Left lung (tissue), 4 donors: ENCODE measurements at regions not wholly inside any gene's neighbourhood (a gene's known extent, or its start where the extent isn't known, plus 50 kb on each side); places are given as distances from the start of the nearest gene placed in this dataset.

Source experiments
- ATAC-seq: fragments of 200-7000 bp; cut with Tn5 transposase; one replicate; pipeline ENCODE4 v1.9.1; 2020; ENCODE audit warnings: moderate library complexity
- DNase-seq, 4 donors: peaks; one replicate each; pipeline ENCODE4 v3.0.0-alpha.2; 2013 to 2020
- H3K27ac ChIP-seq, 2 donors: fragments of 200-600 bp; sonication (generic) in 1 of 2; one replicate each; pipeline versions ENCODE4 v1.5.0 to v1.8.0; 2020 to 2021
- H3K27me3 ChIP-seq, 2 donors: fragments of 200-600 bp; sonication (generic) in 1 of 2; one replicate each; pipeline versions ENCODE4 v1.5.0 to v1.8.0; 2020 to 2021
- H3K36me3 ChIP-seq, 2 donors: fragments of 200-600 bp; sonication (generic) in 1 of 2; one replicate each; pipeline versions ENCODE4 v1.5.0 to v1.8.0; 2020 to 2021
- H3K4me1 ChIP-seq, 2 donors: fragments of 200-600 bp; one replicate each; pipeline ENCODE4 v1.8.0; 2021
- H3K4me3 ChIP-seq, 2 donors: fragments of 200-600 bp; sonication (generic) in 1 of 2; one replicate each; pipeline versions ENCODE4 v1.5.0 to v1.8.0; 2020 to 2021; ENCODE audit warnings: mild to moderate bottlenecking in 1 of 2
- H3K9me3 ChIP-seq, 2 donors: fragments of 200-600 bp; sonication (generic) in 1 of 2; one replicate each; pipeline versions ENCODE4 v1.5.0 to v1.8.0; 2020 to 2021
- intact Hi-C, 2 donors: fragments of 100-400 bp; cut with DNase I; formaldehyde crosslinking; loops; one replicate each; pipeline versions ENCODE4 v1.11.2 to v1.14.2; 2022
- TF ChIP-seq, protein P1 (sequence below), 2 donors: fragments of 200-600 bp; sonication (generic) in 1 of 2; IDR thresholded peaks; one replicate each; pipeline versions ENCODE4 v1.5.0 to v1.8.0; 2021; ENCODE audit warnings: antibody characterized with exemption in 2 of 2
- donor health status: DM: no; HTN: yes; CAD: no.
- donor health status: DM: no; HTN: no; CAD: no.

DNA sequence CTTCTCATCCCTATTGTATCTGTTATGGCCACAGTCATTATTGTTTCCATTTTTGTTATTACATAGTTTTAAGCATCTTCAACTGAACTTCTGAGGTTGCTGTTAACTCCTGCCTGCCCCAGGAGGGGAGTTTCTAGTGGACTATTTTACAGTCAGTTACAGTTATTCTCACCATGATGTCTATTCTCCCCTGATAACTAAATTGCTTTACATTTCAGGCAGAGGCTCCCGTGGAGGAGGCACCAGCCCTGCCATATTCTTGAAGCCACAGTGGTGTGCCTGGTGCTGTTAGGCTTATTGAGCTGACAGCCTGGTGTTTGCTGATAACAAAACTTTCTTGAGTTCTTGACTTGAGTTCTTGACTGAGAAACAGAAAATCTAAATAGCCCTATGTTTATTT lies 256.4 kb downstream of the TFCP2L1 start:
- H3K27me3 ChIP-seq: peaks cover 0 to 40% of the 10 kb centered on the region in 2 donors
- ATAC-seq: no peak

GRCh38 chr2:121030523-121030922 lies 254.5 kb downstream of the TFCP2L1 start:
- DNase-seq: no peak
- no peaks in the 10 kb centered on the region for H3K9me3 ChIP-seq
- peaks cover 0 to 59% of the 10 kb centered on the region in 2 donors for H3K27me3 ChIP-seq
- no peaks in the 10 kb centered on the region for H3K36me3 ChIP-seq
- intact Hi-C loops: no loop called here
- TF ChIP-seq, protein P1, sequence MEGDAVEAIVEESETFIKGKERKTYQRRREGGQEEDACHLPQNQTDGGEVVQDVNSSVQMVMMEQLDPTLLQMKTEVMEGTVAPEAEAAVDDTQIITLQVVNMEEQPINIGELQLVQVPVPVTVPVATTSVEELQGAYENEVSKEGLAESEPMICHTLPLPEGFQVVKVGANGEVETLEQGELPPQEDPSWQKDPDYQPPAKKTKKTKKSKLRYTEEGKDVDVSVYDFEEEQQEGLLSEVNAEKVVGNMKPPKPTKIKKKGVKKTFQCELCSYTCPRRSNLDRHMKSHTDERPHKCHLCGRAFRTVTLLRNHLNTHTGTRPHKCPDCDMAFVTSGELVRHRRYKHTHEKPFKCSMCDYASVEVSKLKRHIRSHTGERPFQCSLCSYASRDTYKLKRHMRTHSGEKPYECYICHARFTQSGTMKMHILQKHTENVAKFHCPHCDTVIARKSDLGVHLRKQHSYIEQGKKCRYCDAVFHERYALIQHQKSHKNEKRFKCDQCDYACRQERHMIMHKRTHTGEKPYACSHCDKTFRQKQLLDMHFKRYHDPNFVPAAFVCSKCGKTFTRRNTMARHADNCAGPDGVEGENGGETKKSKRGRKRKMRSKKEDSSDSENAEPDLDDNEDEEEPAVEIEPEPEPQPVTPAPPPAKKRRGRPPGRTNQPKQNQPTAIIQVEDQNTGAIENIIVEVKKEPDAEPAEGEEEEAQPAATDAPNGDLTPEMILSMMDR (IDR thresholded peaks at IDR 0.05): no peak
- no peak overlapping the region for H3K27ac ChIP-seq
- H3K4me1 ChIP-seq: no peaks in the 10 kb centered on the region
- no peak overlapping the region for H3K4me3 ChIP-seq
- no peak for ATAC-seq

More for the DNA sequence above, 256.4 kb downstream of the TFCP2L1 start:
- Histone ChIP-seq H3K36me3 (no peaks in the 10 kb centered on the region), H3K4me1 (no peaks in the 10 kb centered on the region), H3K27ac (no peak overlapping the region), H3K9me3 (no peaks in the 10 kb centered on the region), H3K4me3 (no peak overlapping the region)
- DNase-seq: no peak
- TF ChIP-seq, protein P1 (IDR thresholded peaks at IDR 0.05): no peak
- intact Hi-C loops: no loop called here

GRCh38 chr2:121031568-121032340 lies 253.2 kb downstream of the TFCP2L1 start:
- ATAC-seq: no peak
- Histone ChIP-seq H3K36me3 (no peaks in the 10 kb centered on the region), H3K27ac (no peak overlapping the region), H3K9me3 (no peaks in the 10 kb centered on the region), H3K4me3 (no peak overlapping the region), H3K4me1 (no peaks in the 10 kb centered on the region), H3K27me3 (peaks cover 0 to 59% of the 10 kb centered on the region in 2 donors)
- intact Hi-C loops: no loop called here
- DNase-seq: no peak
- TF ChIP-seq, protein P1 (IDR thresholded peaks at IDR 0.05): no peak

GRCh38 chr2:121033461-121033996 lies 251.5 kb downstream of the TFCP2L1 start:
- ATAC-seq (no peak), DNase-seq (no peak)
- intact Hi-C loops: no loop called here
- no peak overlapping the region for H3K4me3 ChIP-seq
- H3K9me3 ChIP-seq: no peaks in the 10 kb centered on the region
- TF ChIP-seq, protein P1 (IDR thresholded peaks at IDR 0.05): no peak
- H3K4me1 ChIP-seq: no peaks in the 10 kb centered on the region
- H3K27ac ChIP-seq: no peak overlapping the region
- H3K27me3 ChIP-seq: peaks cover 0 to 64% of the 10 kb centered on the region in 2 donors
- no peaks in the 10 kb centered on the region for H3K36me3 ChIP-seq

DNA sequence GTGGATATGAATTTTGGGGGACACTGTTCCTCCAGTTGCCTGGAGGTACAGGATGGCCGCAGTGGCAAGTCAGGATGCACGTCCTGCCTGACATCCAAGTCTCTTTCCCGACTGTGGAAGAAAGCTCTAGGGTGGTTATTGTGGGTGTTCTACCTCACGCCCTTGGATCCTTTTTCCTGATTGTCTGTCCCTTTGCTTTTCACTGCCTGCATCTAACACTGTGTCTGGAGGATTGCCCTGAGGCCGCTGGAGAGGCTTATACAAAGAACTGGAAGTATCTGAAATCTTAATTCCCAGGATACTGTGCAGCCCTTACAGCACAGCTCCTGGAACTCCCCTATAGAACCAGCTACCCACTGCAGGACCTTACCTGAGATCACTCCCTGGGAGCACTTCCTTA lies 250.5 kb downstream of the TFCP2L1 start:
- ATAC-seq (no peak), DNase-seq (no peak)
- TF ChIP-seq, protein P1 (IDR thresholded peaks at IDR 0.05): no peak
- Histone ChIP-seq H3K9me3 (no peaks in the 10 kb centered on the region), H3K4me1 (no peaks in the 10 kb centered on the region), H3K27ac (no peak overlapping the region), H3K36me3 (no peaks in the 10 kb centered on the region), H3K27me3 (peaks cover 0 to 67% of the 10 kb centered on the region in 2 donors), H3K4me3 (no peak overlapping the region)
- intact Hi-C loops: no loop called here
